GM12865 (cell line): ENCODE measurements at regions not wholly inside any gene's neighbourhood (a gene's known extent, or its start where the extent isn't known, plus 50 kb on each side); places are given as distances from the start of the nearest gene placed in this dataset.

Experiments used
- DNase-seq: peaks from one replicate; pipeline ENCODE4 v3.0.0; 2010; ENCODE audit warnings: low read depth
- H3K4me3 ChIP-seq: 2 replicates; pipeline ENCODE4 v1.5.1; 2011; ENCODE audit warnings: mild to moderate bottlenecking, low read depth, low read length, control low read depth
- TF ChIP-seq, protein P1 (sequence below): IDR thresholded peaks from 2 replicates; pipeline ENCODE4 v1.5.1; 2011; ENCODE audit warnings: low read length, control low read depth, low read depth, inconsistent platforms; ENCODE audit not compliant: insufficient read depth; ENCODE audit errors: missing control alignments

DNA sequence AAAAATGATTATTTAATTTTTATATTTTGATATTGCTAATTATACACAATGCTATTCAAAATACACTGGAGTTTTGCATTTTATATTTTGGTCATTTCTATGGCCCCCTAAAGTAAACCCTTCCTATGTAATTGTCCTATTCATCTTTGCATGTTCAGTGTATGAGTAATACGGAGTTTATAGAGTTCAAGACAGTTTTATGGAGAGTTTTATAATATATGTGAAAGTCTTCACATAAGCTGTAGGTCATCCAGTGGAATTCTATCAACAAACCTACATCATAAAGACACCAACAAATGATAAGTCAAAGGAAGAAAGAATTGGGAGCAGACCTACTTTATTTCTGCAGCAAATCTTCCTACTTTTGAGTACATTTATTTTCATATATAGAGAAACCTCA, 1200.4 kb upstream of the EPHA6 start:
- DNase-seq: no peak
- no peak overlapping the region for H3K4me3 ChIP-seq
- TF ChIP-seq, protein P1, sequence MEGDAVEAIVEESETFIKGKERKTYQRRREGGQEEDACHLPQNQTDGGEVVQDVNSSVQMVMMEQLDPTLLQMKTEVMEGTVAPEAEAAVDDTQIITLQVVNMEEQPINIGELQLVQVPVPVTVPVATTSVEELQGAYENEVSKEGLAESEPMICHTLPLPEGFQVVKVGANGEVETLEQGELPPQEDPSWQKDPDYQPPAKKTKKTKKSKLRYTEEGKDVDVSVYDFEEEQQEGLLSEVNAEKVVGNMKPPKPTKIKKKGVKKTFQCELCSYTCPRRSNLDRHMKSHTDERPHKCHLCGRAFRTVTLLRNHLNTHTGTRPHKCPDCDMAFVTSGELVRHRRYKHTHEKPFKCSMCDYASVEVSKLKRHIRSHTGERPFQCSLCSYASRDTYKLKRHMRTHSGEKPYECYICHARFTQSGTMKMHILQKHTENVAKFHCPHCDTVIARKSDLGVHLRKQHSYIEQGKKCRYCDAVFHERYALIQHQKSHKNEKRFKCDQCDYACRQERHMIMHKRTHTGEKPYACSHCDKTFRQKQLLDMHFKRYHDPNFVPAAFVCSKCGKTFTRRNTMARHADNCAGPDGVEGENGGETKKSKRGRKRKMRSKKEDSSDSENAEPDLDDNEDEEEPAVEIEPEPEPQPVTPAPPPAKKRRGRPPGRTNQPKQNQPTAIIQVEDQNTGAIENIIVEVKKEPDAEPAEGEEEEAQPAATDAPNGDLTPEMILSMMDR: no peak

DNA sequence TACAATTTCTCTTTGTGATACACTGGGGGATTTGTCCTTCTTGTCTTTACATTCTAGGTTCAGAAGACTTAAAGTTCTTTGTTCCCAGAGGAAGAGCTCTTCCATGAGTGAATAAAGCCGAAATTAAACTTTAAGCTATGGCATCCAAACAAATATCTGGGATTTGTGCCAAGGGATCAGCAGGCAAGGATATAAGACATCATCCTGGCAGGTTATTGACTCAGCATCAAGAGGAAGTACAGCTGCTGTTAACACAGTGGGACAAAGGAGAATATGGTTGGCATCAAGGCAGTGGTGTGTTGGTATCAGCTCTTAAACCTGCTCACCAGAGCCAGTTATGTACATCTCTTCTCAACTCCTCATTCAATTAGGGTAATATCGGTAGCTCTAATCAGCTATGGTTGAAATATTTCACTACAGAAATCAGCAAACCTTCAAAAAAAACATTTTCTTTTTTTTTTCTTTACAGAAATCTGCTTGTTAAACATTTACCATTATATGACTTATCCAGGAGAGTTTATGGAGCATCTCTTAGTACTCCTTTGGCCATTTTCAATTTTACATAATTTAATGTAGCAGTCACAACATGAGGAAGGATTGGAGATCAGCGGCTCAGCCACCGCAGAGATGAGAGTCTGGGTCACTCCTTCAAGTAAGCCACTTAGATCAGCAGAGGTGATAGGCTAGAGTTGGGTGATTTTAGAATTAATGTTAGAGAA, 1198.6 kb upstream of the EPHA6 start:
- no peak for DNase-seq
- TF ChIP-seq, protein P1: no peak
- H3K4me3 ChIP-seq: no peak overlapping the region

DNA sequence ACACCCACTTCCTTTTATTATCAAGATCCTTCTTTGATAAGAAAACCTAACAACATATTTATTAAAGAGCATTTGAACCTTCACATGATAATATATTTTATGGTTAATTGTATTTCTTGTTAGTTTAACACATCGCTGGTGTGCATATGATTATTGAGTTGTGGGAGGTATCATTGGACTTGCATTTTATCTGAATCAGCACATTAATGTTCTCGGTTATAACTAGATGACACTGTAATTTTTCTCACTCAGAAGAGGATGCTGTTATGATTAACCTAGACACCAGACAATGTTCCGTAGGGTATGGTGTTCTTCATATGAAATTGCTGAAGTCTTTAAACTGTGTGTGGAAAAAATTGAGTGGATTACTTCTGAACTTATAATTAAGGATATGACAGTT, 1188.3 kb upstream of the EPHA6 start:
- TF ChIP-seq, protein P1: no peak
- no peak for DNase-seq
- H3K4me3 ChIP-seq: no peak overlapping the region

DNA sequence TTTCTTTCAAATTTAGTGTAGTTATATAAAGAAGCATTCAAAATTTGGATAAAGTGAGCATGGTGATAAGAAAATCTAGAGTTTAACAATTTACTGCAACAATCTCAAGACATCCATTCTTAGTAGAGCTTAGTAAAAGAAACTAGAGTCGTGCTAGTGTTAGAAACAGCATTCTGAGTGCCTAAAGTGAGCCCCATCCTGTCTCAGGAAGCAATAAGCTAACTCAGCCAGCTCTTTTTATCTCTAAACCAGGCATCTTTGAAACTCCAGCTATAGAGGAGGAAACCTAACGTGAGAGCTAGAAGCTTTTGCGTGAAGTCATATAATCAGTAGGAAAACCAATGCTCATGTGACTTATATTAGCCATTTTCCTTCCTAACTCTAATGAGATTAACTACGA, 1187.1 kb upstream of the EPHA6 start:
- TF ChIP-seq, protein P1: no peak
- no peak overlapping the region for H3K4me3 ChIP-seq
- DNase-seq: no peak

DNA sequence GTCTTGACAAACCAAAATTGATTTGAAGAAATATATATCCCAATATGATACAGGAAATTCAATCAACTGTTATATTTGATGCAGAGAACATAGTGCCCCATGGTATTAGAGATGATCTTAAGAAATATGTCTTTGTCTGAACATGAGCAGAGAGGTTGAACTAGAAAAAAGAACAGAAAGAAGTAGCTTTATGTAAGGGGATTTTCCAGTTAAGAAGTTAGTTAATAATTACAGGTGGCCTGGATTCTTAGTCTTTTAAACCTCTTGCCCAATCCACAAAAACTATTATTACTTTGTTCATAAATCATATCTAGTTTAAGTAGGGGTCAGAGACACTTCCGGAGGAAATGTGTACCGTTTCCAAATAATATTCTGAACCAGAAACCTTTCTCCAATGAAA, 1186.7 kb upstream of the EPHA6 start:
- H3K4me3 ChIP-seq: no peak overlapping the region
- DNase-seq: no peak
- TF ChIP-seq, protein P1: no peak

DNA sequence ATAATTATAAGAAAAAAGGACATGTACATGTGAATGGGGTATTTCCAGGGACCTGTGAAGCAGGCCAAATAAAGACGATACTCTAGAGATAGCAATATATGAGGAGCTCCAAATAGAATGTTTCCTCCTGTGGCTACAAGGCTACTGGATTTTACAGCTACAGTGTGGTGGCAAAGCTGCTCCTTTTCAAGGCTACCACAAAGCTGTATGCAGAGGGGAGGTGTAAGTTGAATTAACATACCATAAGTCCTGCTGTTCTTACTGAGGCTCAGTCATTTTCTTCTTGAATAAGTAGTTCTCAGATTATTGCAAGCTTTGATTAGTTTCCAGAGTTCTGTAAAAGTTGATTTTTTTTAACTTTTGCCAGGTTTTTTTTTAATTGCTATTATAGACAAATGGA, 1184.6 kb upstream of the EPHA6 start:
- no peak for DNase-seq
- H3K4me3 ChIP-seq: no peak overlapping the region

DNA sequence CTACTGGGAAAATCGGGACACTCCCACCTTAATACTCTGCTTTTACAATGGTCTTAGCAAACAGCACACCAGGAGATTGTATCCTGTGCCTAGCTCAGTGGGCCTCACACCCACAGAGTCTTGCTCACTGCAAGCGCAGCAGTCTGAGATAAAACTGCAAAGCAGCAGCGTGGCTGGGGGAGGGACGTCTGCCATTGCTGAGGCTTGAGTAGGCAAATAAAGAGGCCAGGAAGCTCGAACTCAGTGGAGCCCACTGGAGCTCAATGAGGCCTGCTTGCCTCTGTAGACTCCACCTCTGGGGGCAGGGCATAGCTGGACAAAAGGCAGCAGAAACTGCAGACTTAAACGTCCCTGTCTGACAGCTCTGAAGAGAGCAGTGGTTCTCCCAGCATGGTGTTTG, 1169.1 kb upstream of the EPHA6 start:
- no peak overlapping the region for H3K4me3 ChIP-seq
- no peak for DNase-seq
- TF ChIP-seq, protein P1: no peak

More for the DNA sequence above, 1184.6 kb upstream of the EPHA6 start:
- TF ChIP-seq, protein P1: no peak
